GM23248 (cell line): ENCODE measurements at regions not wholly inside any gene's neighbourhood (a gene's known extent, or its start where the extent isn't known, plus 50 kb on each side); places are given as distances from the start of the nearest gene placed in this dataset.

ENCODE experiments used
- DNase-seq: peaks from one replicate; pipeline ENCODE4 v3.0.0-alpha.2; 2015
- H2AFZ ChIP-seq: fragments of 200-600 bp; sonication (generic); 2 replicates; pipeline ENCODE4 v1.6.1; 2016; ENCODE audit warnings: antibody characterized with exemption
- H3F3A ChIP-seq: fragments of 200-600 bp; sonication (generic); 2 replicates; pipeline ENCODE4 v1.6.1; 2016; ENCODE audit warnings: mild to moderate bottlenecking, antibody characterized with exemption, mixed run types; ENCODE audit not compliant: insufficient read depth
- H3K27ac ChIP-seq: fragments of 200-600 bp; sonication (generic); 2 replicates; pipeline ENCODE4 v1.5.1; 2016; ENCODE audit warnings: mild to moderate bottlenecking
- H3K27me3 ChIP-seq: fragments of 200-600 bp; sonication (generic); replicated peaks from 2 replicates; pipeline ENCODE4 v1.6.1; 2016; ENCODE audit warnings: mild to moderate bottlenecking; ENCODE audit not compliant: insufficient read depth
- H3K36me3 ChIP-seq: fragments of 200-600 bp; sonication (generic); 2 replicates; pipeline ENCODE4 v1.6.1; 2016; ENCODE audit warnings: low read depth, mild to moderate bottlenecking
- H3K4me1 ChIP-seq: fragments of 200-600 bp; sonication (generic); 2 replicates; pipeline ENCODE4 v1.6.1; 2016; ENCODE audit warnings: mild to moderate bottlenecking; ENCODE audit not compliant: insufficient read depth
- H3K4me2 ChIP-seq: fragments of 200-600 bp; sonication (generic); one replicate; pipeline ENCODE4 v1.6.1; 2016; ENCODE audit warnings: mild to moderate bottlenecking; ENCODE audit not compliant: unreplicated experiment
- H3K4me3 ChIP-seq: fragments of 200-600 bp; sonication (generic); 2 replicates; pipeline ENCODE4 v1.5.1; 2016; ENCODE audit warnings: mild to moderate bottlenecking
- H3K79me2 ChIP-seq: fragments of 200-600 bp; sonication (generic); 2 replicates; pipeline ENCODE4 v1.6.1; 2016; ENCODE audit warnings: mild to moderate bottlenecking; ENCODE audit not compliant: insufficient read depth
- H3K9ac ChIP-seq: fragments of 200-600 bp; sonication (generic); 2 replicates; pipeline ENCODE4 v1.6.1; 2016; ENCODE audit warnings: mild to moderate bottlenecking
- H3K9me2 ChIP-seq: fragments of 200-600 bp; sonication (generic); 2 replicates; pipeline ENCODE4 v1.6.1; 2016; ENCODE audit warnings: mixed run types, mild to moderate bottlenecking, moderate library complexity; ENCODE audit not compliant: insufficient read depth
- H3K9me3 ChIP-seq: fragments of 200-600 bp; sonication (generic); one replicate; pipeline ENCODE4 v1.6.1; 2017; ENCODE audit warnings: low read depth
- H4K20me1 ChIP-seq: fragments of 200-600 bp; sonication (generic); 2 replicates; pipeline ENCODE4 v1.6.0; 2016; ENCODE audit not compliant: insufficient read depth
- EZH2 ChIP-seq: fragments of 200-600 bp; sonication (generic); IDR thresholded peaks from 2 replicates; pipeline ENCODE4 v1.6.1; 2018; ENCODE audit warnings: antibody characterized with exemption, mild to moderate bottlenecking; ENCODE audit not compliant: insufficient read depth, poor library complexity, severe bottlenecking
- EZH2phosphoT487 ChIP-seq: fragments of 200-600 bp; sonication (generic); IDR thresholded peaks from 2 replicates; pipeline ENCODE4 v1.6.1; 2018; ENCODE audit warnings: antibody characterized with exemption, moderate library complexity, mild to moderate bottlenecking, low read depth; ENCODE audit not compliant: insufficient read depth
- WGBS, 2 experiments: methylation state at CpG; one replicate each; pipeline ENCODE4 v1.1.6; 2015 to 2017; ENCODE audit warnings: low lambda C conversion rate in 2 of 2, low coverage in 1 of 2; ENCODE audit errors: missing lambda C conversion rate in 2 of 2; 5-methylcytosine and 5-hydroxymethylcytosine counted together
- in situ Hi-C: fragments of 300-500 bp; cut with MboI; formaldehyde crosslinking; loops from 2 replicates; pipeline ENCODE4 v1.15.0; 2020

GRCh38 chr17:77490361-77491183 is 349.8 kb downstream of the SEC14L1 start:
- no peak for TF ChIP-seq EZH2phosphoT487
- no peak for TF ChIP-seq EZH2
- no peaks in the 10 kb centered on the region for H3K4me1 ChIP-seq
- no peaks in the 10 kb centered on the region for H3K9me3 ChIP-seq
- H3K79me2 ChIP-seq, result peaks cover 83% of the 10 kb centered on the region
- H3K9ac ChIP-seq, result no peak overlapping the region
- H3K4me2 ChIP-seq, result no peak overlapping the region
- 81 to 89% methylated on average over 22 to 27 of the region's 27 CpGs for WGBS, 2 experiments
- no peaks in the 10 kb centered on the region; the same call in 1 of the 2 replicates for H4K20me1 ChIP-seq
- H3K9me2 ChIP-seq, result no peaks in the 10 kb centered on the region
- no peak overlapping the region for H3K27ac ChIP-seq
- no peaks in the 10 kb centered on the region for H3K27me3 ChIP-seq
- H3F3A ChIP-seq, result no peaks in the 10 kb centered on the region
- H2AFZ ChIP-seq, result no peak overlapping the region
- H3K36me3 ChIP-seq, result peaks cover 25% of the 10 kb centered on the region; the same call in 1 of the 2 replicates
- no peak for DNase-seq
- H3K4me3 ChIP-seq, result no peak overlapping the region
- in situ Hi-C loops, result loop anchor here (10.0 kb wide), 1 partner anchor 166 kb away; no protein-coding TSS in a partner anchor

GRCh38 chr17:77491921-77492445 is 351.2 kb downstream of the SEC14L1 start:
- WGBS, 2 experiments, result 80 to 82% methylated on average over 16 of the region's 16 CpGs
- no peak for TF ChIP-seq EZH2phosphoT487
- no peak for TF ChIP-seq EZH2

DNA sequence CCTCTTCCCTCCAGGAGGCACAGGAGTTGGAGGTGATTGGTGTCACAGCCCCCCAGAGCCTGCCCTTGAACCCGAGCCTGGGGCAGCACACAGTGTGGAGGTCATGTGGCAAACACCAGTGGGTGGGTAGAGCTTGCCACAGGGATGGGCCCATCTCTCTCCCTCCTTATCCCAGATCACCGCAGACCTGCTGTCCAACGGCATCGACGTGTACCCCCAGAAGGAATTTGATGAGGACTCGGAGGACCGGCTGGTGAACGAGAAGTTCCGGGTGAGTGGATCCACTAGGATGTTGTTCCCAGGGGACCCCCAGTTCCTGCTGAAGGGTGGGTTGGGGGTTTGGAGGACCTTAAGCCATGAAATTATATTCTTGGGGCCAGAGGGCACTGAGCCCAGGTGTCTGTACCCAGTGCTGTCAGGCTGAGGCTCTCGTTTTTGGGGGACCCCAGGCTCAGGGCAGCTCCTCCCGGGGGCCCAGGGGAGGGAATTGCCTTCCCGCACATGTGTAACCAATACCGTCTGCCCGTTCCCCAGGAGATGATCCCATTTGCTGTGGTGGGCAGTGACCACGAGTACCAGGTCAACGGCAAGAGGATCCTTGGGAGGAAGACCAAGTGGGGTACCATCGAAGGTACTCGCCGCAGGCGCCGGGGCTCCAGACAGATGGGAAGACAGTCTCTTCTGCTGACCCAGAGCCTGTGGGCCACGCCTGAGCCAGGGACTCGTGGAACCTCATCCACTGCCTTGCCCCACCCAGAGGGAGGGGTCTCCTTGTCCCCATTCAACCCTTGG is 351.9 kb downstream of the SEC14L1 start:
- Histone ChIP-seq H3K4me1 (no peaks in the 10 kb centered on the region), H3K9ac (no peak overlapping the region), H2AFZ (no peak overlapping the region), H3K4me2 (no peak overlapping the region), H3K79me2 (peaks cover 65% of the 10 kb centered on the region), H3K9me3 (no peaks in the 10 kb centered on the region), H3K9me2 (no peaks in the 10 kb centered on the region), H3K4me3 (no peak overlapping the region), H3K27ac (no peak overlapping the region), H3F3A (no peaks in the 10 kb centered on the region), H3K27me3 (no peaks in the 10 kb centered on the region), H4K20me1 (no peaks in the 10 kb centered on the region), H3K36me3 (peaks cover 25% of the 10 kb centered on the region; the same call in 1 of the 2 replicates)
- WGBS, 2 experiments, result 81 to 84% methylated on average over 23 of the region's 23 CpGs
- in situ Hi-C loops, result loop anchor here (10.0 kb wide), 1 partner anchor 168 kb away; no protein-coding TSS in a partner anchor
- DNase-seq, result no peak
- no peak for TF ChIP-seq EZH2
- no peak for TF ChIP-seq EZH2phosphoT487

More at GRCh38 chr17:77491921-77492445, 351.2 kb downstream of the SEC14L1 start:
- no peaks in the 10 kb centered on the region for H3F3A ChIP-seq
- H3K27me3 ChIP-seq, result no peaks in the 10 kb centered on the region
- no peaks in the 10 kb centered on the region for H3K9me2 ChIP-seq
- peaks cover 25% of the 10 kb centered on the region; the same call in 1 of the 2 replicates for H3K36me3 ChIP-seq
- H4K20me1 ChIP-seq, result no peaks in the 10 kb centered on the region
- H3K4me3 ChIP-seq, result no peak overlapping the region
- no peaks in the 10 kb centered on the region for H3K9me3 ChIP-seq
- H2AFZ ChIP-seq, result no peak overlapping the region
- in situ Hi-C loops, result loop anchor here (10.0 kb wide), 1 partner anchor 167 kb away; no protein-coding TSS in a partner anchor
- DNase-seq, result no peak
- no peak overlapping the region for H3K27ac ChIP-seq
- no peak overlapping the region for H3K9ac ChIP-seq
- peaks cover 69% of the 10 kb centered on the region for H3K79me2 ChIP-seq
- no peak overlapping the region for H3K4me2 ChIP-seq
- H3K4me1 ChIP-seq, result no peaks in the 10 kb centered on the region

DNA sequence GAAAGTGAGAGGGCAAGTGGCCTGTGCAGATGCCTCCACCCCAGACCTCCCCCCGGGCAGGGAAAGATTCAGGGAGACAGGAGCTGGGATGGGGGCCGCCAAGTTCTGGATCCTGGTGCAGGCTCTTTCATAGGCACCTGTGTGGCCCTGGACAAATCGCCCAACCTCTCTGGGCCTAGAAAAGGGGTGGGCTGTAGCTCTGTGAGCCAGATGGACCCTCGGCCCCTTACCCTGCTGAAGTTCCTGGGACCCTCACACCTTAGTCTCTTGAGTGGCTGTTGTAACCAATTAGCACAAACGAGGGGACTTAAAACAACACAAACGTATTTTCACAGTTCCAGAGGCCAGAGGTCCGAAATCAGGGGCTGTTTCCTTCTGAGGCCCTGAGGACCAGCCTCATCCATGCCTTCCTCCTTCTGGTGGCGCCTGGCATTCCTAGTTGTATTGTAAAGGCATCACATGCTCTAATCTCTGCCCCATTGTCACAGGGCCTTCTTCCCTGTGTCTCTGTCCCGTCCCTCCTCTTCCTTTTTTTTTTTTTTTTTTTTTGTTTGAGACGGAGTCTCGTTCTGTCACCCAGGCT is 352.6 kb downstream of the SEC14L1 start:
- TF ChIP-seq EZH2phosphoT487 (no peak), EZH2 (no peak)
- no peaks in the 10 kb centered on the region for H3K9me3 ChIP-seq
- 70 to 73% methylated on average over 8 to 10 of the region's 11 CpGs for WGBS, 2 experiments
- peaks cover 58% of the 10 kb centered on the region for H3K79me2 ChIP-seq
- no peaks in the 10 kb centered on the region for H4K20me1 ChIP-seq
- H3K4me3 ChIP-seq, result no peak overlapping the region
- H3K27ac ChIP-seq, result no peak overlapping the region
- no peaks in the 10 kb centered on the region for H3K4me1 ChIP-seq
- H3F3A ChIP-seq, result no peaks in the 10 kb centered on the region
- in situ Hi-C loops, result loop anchor here (10.0 kb wide), 1 partner anchor 169 kb away; no protein-coding TSS in a partner anchor
- no peak overlapping the region for H2AFZ ChIP-seq
- peaks cover 21% of the 10 kb centered on the region; the same call in 1 of the 2 replicates for H3K36me3 ChIP-seq
- no peak overlapping the region for H3K9ac ChIP-seq
- H3K27me3 ChIP-seq, result no peaks in the 10 kb centered on the region
- H3K4me2 ChIP-seq, result no peak overlapping the region
- no peak for DNase-seq
- no peaks in the 10 kb centered on the region for H3K9me2 ChIP-seq
